CD4-positive, CD25-positive, alpha-beta regulatory T cell (primary cell): ENCODE measurements at regions not wholly inside any gene's neighbourhood (a gene's known extent, or its start where the extent isn't known, plus 50 kb on each side); places are given as distances from the start of the nearest gene placed in this dataset.

Experiments
- ATAC-seq, 2 donors: fragments of 150-1000 bp; cut with Tn5 transposase; one replicate each; pipeline ENCODE4 v1.10.0; 2021; ENCODE audit warnings: low read depth in 2 of 2, moderate number of reproducible peaks in 2 of 2, moderate library complexity in 1 of 2
- DNase-seq, 3 donors: peaks; one replicate each; pipeline versions ENCODE4 v3.0.0 to v3.0.0-alpha.2; 2012 to 2022; ENCODE audit warnings: mixed read lengths in 1 of 3
- H3K27ac ChIP-seq: one replicate; pipeline ENCODE4 v1.7.0; 2013; ENCODE audit warnings: mild to moderate bottlenecking, low read length; ENCODE audit not compliant: insufficient read depth, poor library complexity, severe bottlenecking
- H3K27me3 ChIP-seq: one replicate; pipeline ENCODE4 v1.7.0; 2013; ENCODE audit warnings: low read length; ENCODE audit not compliant: control insufficient read depth, insufficient read depth
- H3K36me3 ChIP-seq: one replicate; pipeline ENCODE4 v1.7.0; 2013; ENCODE audit warnings: mild to moderate bottlenecking, low read length, moderate library complexity; ENCODE audit not compliant: control insufficient read depth, insufficient read depth
- H3K4me1 ChIP-seq: 2 replicates; pipeline ENCODE4 v1.7.0; 2013; ENCODE audit warnings: mild to moderate bottlenecking, low read length; ENCODE audit not compliant: insufficient read depth, control insufficient read depth, poor library complexity, severe bottlenecking
- H3K4me3 ChIP-seq: one replicate; pipeline ENCODE4 v1.7.0; 2013; ENCODE audit warnings: low read depth, mild to moderate bottlenecking, low read length, moderate library complexity
- H3K9me3 ChIP-seq, 2 experiments: 1 replicate in 1 of 2; 2 replicates in 1 of 2; pipeline ENCODE4 v1.7.0; 2013; ENCODE audit warnings: low read length in 2 of 2, mild to moderate bottlenecking in 1 of 2, moderate library complexity in 1 of 2; ENCODE audit not compliant: control insufficient read depth in 2 of 2
- H3K27ac Mint-ChIP-seq, 3 donors: one replicate each; pipeline ENCODE4 v1.8.0; 2020 to 2022; ENCODE audit warnings: mild to moderate bottlenecking in 3 of 3, mixed read lengths in 3 of 3, moderate library complexity in 2 of 3
- H3K27me3 Mint-ChIP-seq: one replicate; pipeline ENCODE4 v1.8.0; 2022; ENCODE audit warnings: mild to moderate bottlenecking, mixed read lengths
- H3K36me3 Mint-ChIP-seq: one replicate; pipeline ENCODE4 v1.8.0; 2020; ENCODE audit warnings: mixed read lengths
- H3K4me1 Mint-ChIP-seq, 4 donors: one replicate each; pipeline ENCODE4 v1.8.0; 2020 to 2022; ENCODE audit warnings: mixed read lengths in 4 of 4, mild to moderate bottlenecking in 1 of 4
- H3K4me3 Mint-ChIP-seq, 4 donors: one replicate each; pipeline ENCODE4 v1.8.0; 2020 to 2022; ENCODE audit warnings: mild to moderate bottlenecking in 4 of 4, mixed read lengths in 4 of 4, moderate library complexity in 3 of 4
- H3K9me3 Mint-ChIP-seq, 7 donors: one replicate each; pipeline ENCODE4 v1.8.0; 2020 to 2022; ENCODE audit warnings: mixed read lengths in 7 of 7, mild to moderate bottlenecking in 3 of 7, moderate library complexity in 2 of 7

DNA sequence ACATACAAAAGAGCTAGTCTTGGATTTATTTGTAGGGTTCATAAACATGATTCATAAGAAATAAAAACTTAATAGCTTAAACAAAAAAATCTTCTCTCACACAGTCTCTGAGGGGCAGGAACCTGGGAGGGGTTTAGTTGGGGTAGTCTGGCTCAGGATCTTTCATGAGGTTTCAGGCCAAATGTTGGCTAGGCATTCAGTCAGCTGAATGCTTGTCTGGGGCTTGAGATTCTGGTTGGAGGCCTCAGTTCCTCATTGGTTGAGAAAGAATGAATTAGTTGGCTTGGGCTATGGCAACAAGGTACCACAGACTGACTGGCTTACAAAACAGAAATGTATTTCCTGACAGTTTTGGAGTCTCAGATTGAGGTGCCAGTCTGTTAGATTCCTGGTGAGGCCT is 74.3 kb downstream of the ANKRD7 start:
- Mint-ChIP-seq H3K27me3 (no peaks in the 10 kb centered on the region), H3K4me1 (no peaks in the 10 kb centered on the region), H3K36me3 (no peaks in the 10 kb centered on the region), H3K9me3 (peaks cover 0 to 8% (median 3%) of the 10 kb centered on the region in 7 donors), H3K27ac (no peak overlapping the region), H3K4me3 (no peak overlapping the region)
- DNase-seq = no peak
- Histone ChIP-seq H3K36me3 (no peaks in the 10 kb centered on the region), H3K27me3 (peaks cover 3% of the 10 kb centered on the region), H3K4me3 (no peak overlapping the region), H3K27ac (no peak overlapping the region), H3K4me1 (no peaks in the 10 kb centered on the region), H3K9me3 (no peaks in the 10 kb centered on the region)
- no peak for ATAC-seq

- Histone ChIP-seq H3K27ac (no peak overlapping the region), H3K36me3 (no peaks in the 10 kb centered on the region), H3K4me3 (no peak overlapping the region), H3K4me1 (no peaks in the 10 kb centered on the region), H3K9me3 (no peaks in the 10 kb centered on the region), H3K27me3 (peaks cover 3% of the 10 kb centered on the region)
- H3K36me3 Mint-ChIP-seq = no peaks in the 10 kb centered on the region
- H3K9me3 Mint-ChIP-seq = peaks cover 0 to 10% (median 3%) of the 10 kb centered on the region in 7 donors
- ATAC-seq (no peak), DNase-seq (no peak)
- no peak overlapping the region for H3K4me3 Mint-ChIP-seq
- no peak overlapping the region for H3K27ac Mint-ChIP-seq
- H3K4me1 Mint-ChIP-seq = no peaks in the 10 kb centered on the region
- H3K27me3 Mint-ChIP-seq = no peaks in the 10 kb centered on the region
Measured at GRCh38 chr7:118300177-118300576, 75.7 kb downstream of the ANKRD7 start.

GRCh38 chr7:118304100-118304499 is 79.6 kb downstream of the ANKRD7 start:
- Histone ChIP-seq H3K4me1 (no peaks in the 10 kb centered on the region), H3K36me3 (no peaks in the 10 kb centered on the region), H3K4me3 (no peak overlapping the region), H3K9me3 (no peaks in the 10 kb centered on the region), H3K27me3 (no peaks in the 10 kb centered on the region), H3K27ac (no peak overlapping the region)
- DNase-seq (no peak), ATAC-seq (no peak)
- no peak overlapping the region for H3K4me3 Mint-ChIP-seq
- no peak overlapping the region for H3K27ac Mint-ChIP-seq
- H3K27me3 Mint-ChIP-seq = no peaks in the 10 kb centered on the region
- H3K9me3 Mint-ChIP-seq = peaks cover 0 to 10% (median 1%) of the 10 kb centered on the region in 7 donors
- H3K36me3 Mint-ChIP-seq = no peaks in the 10 kb centered on the region
- no peaks in the 10 kb centered on the region for H3K4me1 Mint-ChIP-seq

DNA sequence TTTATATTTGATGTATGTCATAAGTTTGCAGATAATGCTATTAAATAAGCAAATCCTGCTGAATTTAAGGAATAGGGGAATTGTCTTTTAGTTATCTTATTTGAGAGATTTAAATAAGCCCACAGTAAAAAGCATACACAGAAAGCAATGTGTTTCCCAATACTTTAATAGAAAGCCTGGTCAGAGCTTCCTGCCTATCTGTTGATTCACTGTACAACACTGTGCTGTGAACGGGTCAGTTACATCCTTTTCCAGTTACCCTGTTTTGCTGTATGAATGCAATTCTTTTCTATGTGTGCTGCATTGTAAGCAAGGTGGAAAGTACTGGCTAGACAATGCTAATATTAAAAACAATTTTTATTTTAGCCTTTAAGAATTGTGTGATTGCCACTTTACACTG is 81.2 kb downstream of the ANKRD7 start:
- no peaks in the 10 kb centered on the region for H3K4me1 Mint-ChIP-seq
- H3K27ac ChIP-seq = no peak overlapping the region
- H3K9me3 Mint-ChIP-seq = peaks cover under 1 to 10% (median 4%) of the 10 kb centered on the region in 7 donors
- H3K4me1 ChIP-seq = no peaks in the 10 kb centered on the region
- DNase-seq (no peak), ATAC-seq (no peak)
- no peak overlapping the region for H3K27ac Mint-ChIP-seq
- H3K36me3 ChIP-seq = no peaks in the 10 kb centered on the region
- no peak overlapping the region for H3K4me3 Mint-ChIP-seq
- no peaks in the 10 kb centered on the region for H3K27me3 ChIP-seq
- no peaks in the 10 kb centered on the region for H3K36me3 Mint-ChIP-seq
- no peak overlapping the region for H3K4me3 ChIP-seq
- no peaks in the 10 kb centered on the region for H3K9me3 ChIP-seq
- no peaks in the 10 kb centered on the region for H3K27me3 Mint-ChIP-seq

DNA sequence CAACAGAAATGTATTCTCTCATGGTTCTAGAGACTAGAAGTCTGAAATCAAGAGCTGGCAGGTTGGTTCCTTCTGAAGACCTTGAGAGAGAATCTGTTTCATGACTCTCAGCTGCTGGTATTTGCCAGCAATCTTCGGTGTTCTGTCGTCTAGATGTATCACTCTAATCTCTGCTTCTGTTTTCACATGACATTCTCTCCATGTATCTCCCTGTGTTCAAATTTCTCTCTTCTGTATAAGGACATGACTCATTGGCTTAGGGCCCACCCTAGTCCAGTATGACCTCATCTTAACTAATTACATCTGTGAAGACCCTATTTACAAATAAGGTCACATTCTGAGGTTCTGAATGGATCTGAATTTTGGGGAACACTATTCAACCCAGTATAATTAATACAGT is 82.3 kb downstream of the ANKRD7 start:
- DNase-seq (no peak), ATAC-seq (no peak)
- H3K36me3 Mint-ChIP-seq = no peaks in the 10 kb centered on the region
- H3K4me1 Mint-ChIP-seq = no peaks in the 10 kb centered on the region
- H3K27me3 ChIP-seq = no peaks in the 10 kb centered on the region
- no peak overlapping the region for H3K4me3 ChIP-seq
- H3K9me3 Mint-ChIP-seq = peaks cover 2 to 10% (median 4%) of the 10 kb centered on the region in 7 donors
- H3K27ac ChIP-seq = no peak overlapping the region
- H3K27me3 Mint-ChIP-seq = no peaks in the 10 kb centered on the region
- H3K4me1 ChIP-seq = no peaks in the 10 kb centered on the region
- H3K27ac Mint-ChIP-seq = no peak overlapping the region
- H3K4me3 Mint-ChIP-seq = no peak overlapping the region
- H3K36me3 ChIP-seq = no peaks in the 10 kb centered on the region
- H3K9me3 ChIP-seq = no peaks in the 10 kb centered on the region

DNA sequence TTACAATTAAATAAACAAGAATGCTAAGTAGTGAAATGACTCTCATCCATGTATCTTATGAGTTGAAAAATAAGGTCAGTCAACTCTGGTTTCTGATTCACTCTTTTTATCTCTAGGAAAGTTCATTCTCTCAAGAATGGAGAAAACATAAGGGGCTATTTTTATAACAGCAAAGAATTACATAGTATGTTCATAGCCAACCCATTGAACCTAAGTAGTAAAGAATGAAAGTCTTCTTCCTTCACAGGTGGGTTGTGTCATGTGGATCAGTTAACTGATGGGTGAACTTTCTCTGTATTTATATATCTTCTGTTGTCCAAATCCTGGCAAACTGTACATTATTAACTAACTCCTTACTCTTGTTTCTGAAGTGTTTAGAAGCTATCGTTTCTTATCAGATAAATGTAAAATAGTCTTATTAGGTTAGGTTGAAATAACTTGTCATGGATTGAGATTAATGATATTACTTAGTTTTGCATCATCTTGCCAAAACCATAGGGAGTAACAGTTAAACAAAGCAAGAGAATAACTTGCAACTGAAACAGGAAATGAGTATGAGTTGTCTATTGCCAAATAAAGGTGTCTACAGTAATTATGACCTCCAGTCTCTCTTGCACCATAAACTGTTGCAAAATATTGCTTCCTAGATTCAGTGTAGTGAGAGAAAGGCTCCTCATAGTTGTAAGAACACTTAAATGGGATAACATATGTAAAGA is 86.8 kb downstream of the ANKRD7 start:
- no peak overlapping the region for H3K4me3 ChIP-seq
- H3K36me3 Mint-ChIP-seq = no peaks in the 10 kb centered on the region
- no peaks in the 10 kb centered on the region for H3K4me1 ChIP-seq
- H3K27me3 Mint-ChIP-seq = no peaks in the 10 kb centered on the region
- no peaks in the 10 kb centered on the region for H3K27me3 ChIP-seq
- no peak overlapping the region for H3K4me3 Mint-ChIP-seq
- no peaks in the 10 kb centered on the region for H3K36me3 ChIP-seq
- H3K27ac ChIP-seq = no peak overlapping the region
- DNase-seq (no peak), ATAC-seq (no peak)
- H3K4me1 Mint-ChIP-seq = no peaks in the 10 kb centered on the region
- no peaks in the 10 kb centered on the region for H3K9me3 ChIP-seq
- H3K9me3 Mint-ChIP-seq = peaks cover 0 to 16% (median 9%) of the 10 kb centered on the region in 7 donors
- no peak overlapping the region for H3K27ac Mint-ChIP-seq

GRCh38 chr7:118312051-118312450 is 87.5 kb downstream of the ANKRD7 start:
- Histone ChIP-seq H3K4me1 (no peaks in the 10 kb centered on the region), H3K9me3 (no peaks in the 10 kb centered on the region), H3K27me3 (no peaks in the 10 kb centered on the region), H3K27ac (no peak overlapping the region), H3K4me3 (no peak overlapping the region), H3K36me3 (no peaks in the 10 kb centered on the region)
- Mint-ChIP-seq H3K4me3 (no peak overlapping the region), H3K27me3 (no peaks in the 10 kb centered on the region), H3K4me1 (no peaks in the 10 kb centered on the region), H3K36me3 (no peaks in the 10 kb centered on the region), H3K9me3 (peaks cover 0 to 21% (median 10%) of the 10 kb centered on the region in 7 donors), H3K27ac (no peak overlapping the region)
- ATAC-seq (no peak), DNase-seq (no peak)

- Mint-ChIP-seq H3K36me3 (no peaks in the 10 kb centered on the region), H3K9me3 (peaks cover 0 to 23% (median 11%) of the 10 kb centered on the region in 7 donors), H3K27ac (no peak overlapping the region), H3K4me1 (no peaks in the 10 kb centered on the region), H3K27me3 (no peaks in the 10 kb centered on the region), H3K4me3 (no peak overlapping the region)
- Histone ChIP-seq H3K9me3 (no peaks in the 10 kb centered on the region), H3K4me1 (no peaks in the 10 kb centered on the region), H3K27me3 (no peaks in the 10 kb centered on the region), H3K27ac (no peak overlapping the region), H3K36me3 (no peaks in the 10 kb centered on the region), H3K4me3 (no peak overlapping the region)
- ATAC-seq (no peak), DNase-seq (no peak)
Measured at GRCh38 chr7:118312966-118313365, 88.5 kb downstream of the ANKRD7 start.
